SK-N-SH (cell line): ENCODE measurements at regions not wholly inside any gene's neighbourhood (a gene's known extent, or its start where the extent isn't known, plus 50 kb on each side); places are given as distances from the start of the nearest gene placed in this dataset.

Source experiments
- ELF1 ChIP-seq: IDR thresholded peaks from 2 replicates; pipeline ENCODE4 v1.4.0; 2012
- GABPA ChIP-seq: IDR thresholded peaks from 2 replicates; pipeline ENCODE4 v1.4.0; 2012; ENCODE audit warnings: low read depth, mild to moderate bottlenecking
- MXI1 ChIP-seq: IDR thresholded peaks from 2 replicates; pipeline ENCODE4 v1.6.1; 2012; ENCODE audit warnings: mild to moderate bottlenecking, low read depth, low read length, improper control_type of control experiment
- POLR2AphosphoS5 ChIP-seq: IDR thresholded peaks from 2 replicates; pipeline ENCODE4 v1.6.1; 2012; ENCODE audit warnings: low read depth, low read length
- RAD21 ChIP-seq: IDR thresholded peaks from 2 replicates; pipeline ENCODE4 v1.6.1; 2012; ENCODE audit warnings: mild to moderate bottlenecking, low read length
- REST ChIP-seq: IDR thresholded peaks from 2 replicates; pipeline ENCODE4 v1.6.1; 2012; ENCODE audit warnings: mild to moderate bottlenecking, low read depth, low read length, moderate library complexity
- SIN3A ChIP-seq: IDR thresholded peaks from 2 replicates; pipeline ENCODE4 v1.6.1; 2012; ENCODE audit warnings: low read depth, mild to moderate bottlenecking, low read length, moderate library complexity, borderline replicate concordance
- SMC3 ChIP-seq: IDR thresholded peaks from 2 replicates; pipeline ENCODE4 v1.6.1; 2012; ENCODE audit warnings: low read depth, low read length, improper control_type of control experiment
- TAF1 ChIP-seq: IDR thresholded peaks from 2 replicates; pipeline ENCODE4 v1.6.1; 2012; ENCODE audit warnings: low read depth, mild to moderate bottlenecking, low read length, moderate library complexity, borderline replicate concordance
- TF ChIP-seq, protein P1 (sequence below): fragments of 200-600 bp; sonication (generic); IDR thresholded peaks from 2 replicates; pipeline ENCODE4 v1.6.1; 2017; ENCODE audit warnings: antibody characterized with exemption, mild to moderate bottlenecking, moderate library complexity
- TF ChIP-seq, protein P2 (sequence below): IDR thresholded peaks from 2 replicates; pipeline ENCODE4 v1.4.0; 2012; ENCODE audit warnings: low read depth
- TF ChIP-seq, protein P3 (sequence below): fragments of 150-350 bp; IDR thresholded peaks from 2 replicates; pipeline ENCODE4 v1.6.1; 2017; ENCODE audit warnings: antibody characterized with exemption, low read length, low read depth, borderline replicate concordance

DNA sequence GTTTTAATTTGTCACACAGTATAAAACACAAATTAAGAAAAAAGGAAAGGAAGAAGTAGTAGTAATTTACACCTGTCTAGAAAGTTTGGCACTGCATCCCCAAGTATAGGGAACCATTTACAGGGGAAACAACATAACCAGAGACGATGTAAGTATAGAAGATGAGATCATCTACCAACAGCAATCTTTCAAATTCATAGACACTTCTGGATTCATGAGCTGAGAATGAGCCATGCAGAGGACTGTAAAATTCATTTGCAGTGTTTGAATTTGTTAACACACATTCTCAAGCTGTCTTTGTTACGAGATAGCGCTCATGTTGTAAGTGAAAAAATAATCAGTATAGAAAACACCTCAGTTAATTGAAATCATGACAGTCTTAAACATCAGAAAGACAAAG lies 337.0 kb upstream of the MEOX2 start:
- TF ChIP-seq, protein P1, sequence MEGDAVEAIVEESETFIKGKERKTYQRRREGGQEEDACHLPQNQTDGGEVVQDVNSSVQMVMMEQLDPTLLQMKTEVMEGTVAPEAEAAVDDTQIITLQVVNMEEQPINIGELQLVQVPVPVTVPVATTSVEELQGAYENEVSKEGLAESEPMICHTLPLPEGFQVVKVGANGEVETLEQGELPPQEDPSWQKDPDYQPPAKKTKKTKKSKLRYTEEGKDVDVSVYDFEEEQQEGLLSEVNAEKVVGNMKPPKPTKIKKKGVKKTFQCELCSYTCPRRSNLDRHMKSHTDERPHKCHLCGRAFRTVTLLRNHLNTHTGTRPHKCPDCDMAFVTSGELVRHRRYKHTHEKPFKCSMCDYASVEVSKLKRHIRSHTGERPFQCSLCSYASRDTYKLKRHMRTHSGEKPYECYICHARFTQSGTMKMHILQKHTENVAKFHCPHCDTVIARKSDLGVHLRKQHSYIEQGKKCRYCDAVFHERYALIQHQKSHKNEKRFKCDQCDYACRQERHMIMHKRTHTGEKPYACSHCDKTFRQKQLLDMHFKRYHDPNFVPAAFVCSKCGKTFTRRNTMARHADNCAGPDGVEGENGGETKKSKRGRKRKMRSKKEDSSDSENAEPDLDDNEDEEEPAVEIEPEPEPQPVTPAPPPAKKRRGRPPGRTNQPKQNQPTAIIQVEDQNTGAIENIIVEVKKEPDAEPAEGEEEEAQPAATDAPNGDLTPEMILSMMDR, result no peak
- TF ChIP-seq REST (no peak), MXI1 (no peak), GABPA (no peak), POLR2AphosphoS5 (no peak), RAD21 (no peak), SMC3 (no peak), ELF1 (no peak), TAF1 (no peak), SIN3A (no peak)
- TF ChIP-seq, protein P2, sequence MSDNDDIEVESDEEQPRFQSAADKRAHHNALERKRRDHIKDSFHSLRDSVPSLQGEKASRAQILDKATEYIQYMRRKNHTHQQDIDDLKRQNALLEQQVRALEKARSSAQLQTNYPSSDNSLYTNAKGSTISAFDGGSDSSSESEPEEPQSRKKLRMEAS, result no peak
- TF ChIP-seq, protein P3, sequence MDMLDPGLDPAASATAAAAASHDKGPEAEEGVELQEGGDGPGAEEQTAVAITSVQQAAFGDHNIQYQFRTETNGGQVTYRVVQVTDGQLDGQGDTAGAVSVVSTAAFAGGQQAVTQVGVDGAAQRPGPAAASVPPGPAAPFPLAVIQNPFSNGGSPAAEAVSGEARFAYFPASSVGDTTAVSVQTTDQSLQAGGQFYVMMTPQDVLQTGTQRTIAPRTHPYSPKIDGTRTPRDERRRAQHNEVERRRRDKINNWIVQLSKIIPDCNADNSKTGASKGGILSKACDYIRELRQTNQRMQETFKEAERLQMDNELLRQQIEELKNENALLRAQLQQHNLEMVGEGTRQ, result no peak
